PC-9 (cell line): ENCODE measurements at regions not wholly inside any gene's neighbourhood (a gene's known extent, or its start where the extent isn't known, plus 50 kb on each side); places are given as distances from the start of the nearest gene placed in this dataset.

ENCODE experiments used
- BruUV-seq: library from RNA; stranded (reverse); fragments of 400-500 nt; replicated peaks from 2 replicates; lab custom pipeline; 2021; lab: Mats Ljungman, UMichigan
- CTCF ChIA-PET: fragments of 300-600 bp; sonication (Branson Sonifier 250); formaldehyde crosslinking; loops from one replicate; lab custom pipeline; 2022; ENCODE audit warnings: antibody characterized with exemption; lab: Charles Lee
- POLR2A ChIA-PET: fragments of 300-600 bp; sonication (Branson Sonifier 250); formaldehyde crosslinking; loops from one replicate; lab custom pipeline; 2022; ENCODE audit warnings: antibody characterized with exemption; ENCODE audit not compliant: unreplicated experiment; lab: Charles Lee
- DNase-seq, 2 experiments: peaks; one replicate each; pipeline versions ENCODE4 v3.0.0 to v3.0.0-alpha.2; 2015 to 2022; ENCODE audit warnings: mixed read lengths in 1 of 2
- H2AFZ ChIP-seq: fragments of 200-600 bp; sonication (generic); 2 replicates; pipeline ENCODE4 v1.8.1; 2017; ENCODE audit warnings: antibody characterized with exemption
- H3F3A ChIP-seq: fragments of 200-600 bp; sonication (generic); 2 replicates; pipeline ENCODE4 v1.8.1; 2017; ENCODE audit warnings: antibody characterized with exemption, mild to moderate bottlenecking, low read depth; ENCODE audit not compliant: insufficient read depth
- H3K27ac ChIP-seq: fragments of 200-600 bp; sonication (generic); 2 replicates; pipeline ENCODE4 v1.6.1; 2016; ENCODE audit warnings: mixed run types
- H3K27me3 ChIP-seq: fragments of 200-600 bp; sonication (generic); 2 replicates; pipeline ENCODE4 v1.6.1; 2016; ENCODE audit warnings: low read depth, mixed run types; ENCODE audit not compliant: insufficient read depth
- H3K36me3 ChIP-seq: fragments of 200-600 bp; sonication (generic); 2 replicates; pipeline ENCODE4 v1.6.1; 2016; ENCODE audit warnings: low read depth, mixed run types
- H3K4me1 ChIP-seq: fragments of 200-600 bp; sonication (generic); replicated peaks from 2 replicates; pipeline ENCODE4 v1.6.1; 2016; ENCODE audit warnings: mixed run types; ENCODE audit not compliant: insufficient read depth
- H3K4me2 ChIP-seq: fragments of 200-600 bp; sonication (generic); 2 replicates; pipeline ENCODE4 v1.6.1; 2017; ENCODE audit warnings: mixed run types
- H3K4me3 ChIP-seq: fragments of 200-600 bp; sonication (generic); 2 replicates; pipeline ENCODE4 v1.6.1; 2016; ENCODE audit warnings: mixed run types
- H3K79me2 ChIP-seq: fragments of 200-600 bp; sonication (generic); 2 replicates; pipeline ENCODE4 v1.6.1; 2017; ENCODE audit warnings: low read depth, mixed run types
- H3K9me2 ChIP-seq: fragments of 200-600 bp; sonication (generic); 2 replicates; pipeline ENCODE4 v1.8.1; 2017; ENCODE audit warnings: mild to moderate bottlenecking; ENCODE audit not compliant: insufficient read depth
- H3K9me3 ChIP-seq: fragments of 200-600 bp; sonication (generic); 2 replicates; pipeline ENCODE4 v1.8.1; 2016; ENCODE audit warnings: low read depth; ENCODE audit not compliant: insufficient read depth
- H4K20me1 ChIP-seq: fragments of 200-600 bp; sonication (generic); 2 replicates; pipeline ENCODE4 v1.8.1; 2017; ENCODE audit not compliant: insufficient read depth
- EZH2 ChIP-seq: fragments of 200-600 bp; sonication (generic); IDR thresholded peaks from 2 replicates; pipeline ENCODE4 v1.8.0; 2017; ENCODE audit warnings: antibody characterized with exemption, low read depth
- intact Hi-C: fragments of 100-400 bp; cut with micrococcal nuclease; formaldehyde crosslinking; loops from one replicate; pipeline ENCODE4 v1.10.0; 2022; ENCODE audit not compliant: unreplicated experiment
- TF ChIP-seq, protein P1 (sequence below): fragments of 200-600 bp; sonication (generic); conservative IDR thresholded peaks from 2 replicates; pipeline ENCODE4 v1.6.1; 2017; ENCODE audit warnings: mixed run types, antibody characterized with exemption, mild to moderate bottlenecking, moderate library complexity

DNA sequence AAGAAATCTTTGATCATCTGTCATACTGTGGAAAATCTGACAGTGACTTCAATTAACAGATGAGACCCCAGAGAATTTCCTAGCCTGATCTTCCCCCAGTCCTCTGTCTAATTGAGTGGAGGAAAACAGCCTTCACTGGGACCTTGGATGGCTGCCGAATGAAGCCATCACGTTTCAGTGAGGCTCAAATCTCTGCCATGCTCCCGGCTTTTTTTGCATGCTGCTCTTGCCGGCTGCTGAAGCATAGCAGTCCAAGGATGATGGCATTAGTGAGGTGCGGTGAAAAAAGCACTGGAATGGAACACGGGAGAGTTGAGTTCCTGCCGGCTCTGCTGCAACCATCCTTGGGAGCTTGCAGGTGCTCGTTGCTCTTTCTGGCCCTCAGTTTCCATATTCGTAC is 430.5 kb downstream of the SLC4A3 start:
- Histone ChIP-seq H3K27me3 (no peaks in the 10 kb centered on the region), H3K27ac (no peak overlapping the region), H3K9me2 (no peaks in the 10 kb centered on the region), H3K9me3 (no peaks in the 10 kb centered on the region; the same call in none of the 2 replicates), H2AFZ (no peak overlapping the region), H3K36me3 (no peaks in the 10 kb centered on the region), H3K4me3 (no peak overlapping the region), H3K79me2 (no peaks in the 10 kb centered on the region), H3K4me1 (no peaks in the 10 kb centered on the region), H3F3A (no peaks in the 10 kb centered on the region), H4K20me1 (no peaks in the 10 kb centered on the region), H3K4me2 (no peak overlapping the region)
- no peak for TF ChIP-seq EZH2
- TF ChIP-seq, protein P1, sequence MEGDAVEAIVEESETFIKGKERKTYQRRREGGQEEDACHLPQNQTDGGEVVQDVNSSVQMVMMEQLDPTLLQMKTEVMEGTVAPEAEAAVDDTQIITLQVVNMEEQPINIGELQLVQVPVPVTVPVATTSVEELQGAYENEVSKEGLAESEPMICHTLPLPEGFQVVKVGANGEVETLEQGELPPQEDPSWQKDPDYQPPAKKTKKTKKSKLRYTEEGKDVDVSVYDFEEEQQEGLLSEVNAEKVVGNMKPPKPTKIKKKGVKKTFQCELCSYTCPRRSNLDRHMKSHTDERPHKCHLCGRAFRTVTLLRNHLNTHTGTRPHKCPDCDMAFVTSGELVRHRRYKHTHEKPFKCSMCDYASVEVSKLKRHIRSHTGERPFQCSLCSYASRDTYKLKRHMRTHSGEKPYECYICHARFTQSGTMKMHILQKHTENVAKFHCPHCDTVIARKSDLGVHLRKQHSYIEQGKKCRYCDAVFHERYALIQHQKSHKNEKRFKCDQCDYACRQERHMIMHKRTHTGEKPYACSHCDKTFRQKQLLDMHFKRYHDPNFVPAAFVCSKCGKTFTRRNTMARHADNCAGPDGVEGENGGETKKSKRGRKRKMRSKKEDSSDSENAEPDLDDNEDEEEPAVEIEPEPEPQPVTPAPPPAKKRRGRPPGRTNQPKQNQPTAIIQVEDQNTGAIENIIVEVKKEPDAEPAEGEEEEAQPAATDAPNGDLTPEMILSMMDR, result no peak
- no peak for DNase-seq
- intact Hi-C loops, result no loop called here
- CTCF ChIA-PET, result interaction anchor here (0.8 kb wide), 1 partner anchor 817 kb away, joined by 8 read pairs; no protein-coding TSS in a partner anchor
- no TSS peak for BruUV-seq
- POLR2A ChIA-PET, result no interaction called here

DNA sequence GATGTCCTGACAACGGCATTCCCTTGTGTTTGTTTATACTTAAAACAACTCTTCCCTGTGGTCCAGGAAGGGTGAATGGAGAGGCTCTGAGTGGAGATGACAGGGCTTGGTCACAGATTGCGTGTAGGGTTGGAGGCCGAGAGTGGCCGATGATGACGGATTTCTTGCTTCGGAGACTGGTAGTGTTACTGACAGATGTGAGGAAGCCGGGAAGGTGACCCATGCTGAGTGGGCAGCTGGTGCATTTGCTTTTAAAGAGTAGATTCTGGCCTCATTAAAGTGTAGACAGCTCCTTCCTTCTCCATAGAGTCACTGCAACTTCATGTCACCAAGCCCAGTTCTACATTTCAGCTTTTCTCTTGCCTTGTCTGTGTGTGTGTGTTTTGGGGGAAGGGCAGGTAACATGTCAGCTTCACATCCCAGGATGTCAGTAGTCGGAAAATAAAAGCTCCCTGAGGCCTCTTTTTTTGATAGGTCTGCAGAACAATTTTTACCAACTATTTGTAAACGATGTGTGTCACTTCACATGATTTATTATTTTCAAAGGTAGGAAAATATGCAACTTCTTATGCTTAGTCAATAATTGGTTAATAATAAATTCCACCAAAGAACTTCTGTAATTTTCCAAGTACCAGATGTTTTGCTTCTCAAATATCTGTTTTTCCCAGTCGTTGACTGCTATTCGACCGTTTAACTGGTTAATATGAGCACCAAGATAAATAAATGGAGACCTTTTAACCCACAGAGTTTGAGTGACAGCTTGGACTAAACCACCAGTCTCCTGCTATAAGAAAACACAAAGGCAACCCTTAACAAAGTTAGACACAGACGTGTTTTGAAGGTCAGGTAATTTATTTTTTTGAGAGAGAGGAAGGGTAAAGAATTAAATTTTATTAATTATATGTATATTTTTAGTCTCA is 436.9 kb downstream of the SLC4A3 start:
- Histone ChIP-seq H3K9me3 (no peaks in the 10 kb centered on the region), H3K27ac (no peak overlapping the region), H3K4me1 (no peaks in the 10 kb centered on the region), H3K27me3 (no peaks in the 10 kb centered on the region), H2AFZ (no peak overlapping the region), H3K36me3 (no peaks in the 10 kb centered on the region), H3K4me2 (no peak overlapping the region), H4K20me1 (no peaks in the 10 kb centered on the region), H3F3A (no peaks in the 10 kb centered on the region), H3K9me2 (no peaks in the 10 kb centered on the region), H3K4me3 (no peak overlapping the region), H3K79me2 (no peaks in the 10 kb centered on the region)
- no TSS peak for BruUV-seq
- ChIA-PET POLR2A (no interaction called here), CTCF (no interaction called here)
- TF ChIP-seq, protein P1, result no peak
- no peak for TF ChIP-seq EZH2
- intact Hi-C loops, result no loop called here
- DNase-seq, result no peak

- H3K36me3 ChIP-seq, result no peaks in the 10 kb centered on the region
- H3K4me3 ChIP-seq, result no peak overlapping the region
- BruUV-seq, result no TSS peak
- H3K4me2 ChIP-seq, result no peak overlapping the region
- no peaks in the 10 kb centered on the region for H3K9me3 ChIP-seq
- no peaks in the 10 kb centered on the region for H3K4me1 ChIP-seq
- no peaks in the 10 kb centered on the region for H4K20me1 ChIP-seq
- no peak for DNase-seq
- intact Hi-C loops, result no loop called here
- no peaks in the 10 kb centered on the region for H3F3A ChIP-seq
- ChIA-PET POLR2A (no interaction called here), CTCF (no interaction called here)
- no peak overlapping the region for H2AFZ ChIP-seq
- TF ChIP-seq, protein P1, result no peak
- TF ChIP-seq EZH2, result no peak
- H3K9me2 ChIP-seq, result no peaks in the 10 kb centered on the region
- H3K27me3 ChIP-seq, result no peaks in the 10 kb centered on the region
- H3K27ac ChIP-seq, result no peak overlapping the region
- no peaks in the 10 kb centered on the region for H3K79me2 ChIP-seq
Observed at GRCh38 chr2:220065581-220065980, 438.2 kb downstream of the SLC4A3 start.
